ES-I3 (cell line): ENCODE measurements at regions not wholly inside any gene's neighbourhood (a gene's known extent, or its start where the extent isn't known, plus 50 kb on each side); places are given as distances from the start of the nearest gene placed in this dataset.
"Not testable (repeated sequence)": the region's sequence is repeated elsewhere in the genome, so short reads cannot be mapped to it uniquely, and the experiment has no call there.

Experiments
- H3K36me3 ChIP-seq: 2 replicates; pipeline ENCODE4 v1.6.1; 2013; ENCODE audit warnings: mild to moderate bottlenecking, low read length, control low read depth, moderate library complexity; ENCODE audit not compliant: insufficient read depth
- H3K4me1 ChIP-seq: 2 replicates; pipeline ENCODE4 v1.6.1; 2013; ENCODE audit warnings: mild to moderate bottlenecking, control low read depth, low read length; ENCODE audit not compliant: insufficient read depth
- H3K9ac ChIP-seq: 2 replicates; pipeline ENCODE4 v1.6.1; 2013; ENCODE audit warnings: low read depth, mild to moderate bottlenecking, low read length, moderate library complexity
- H3K9me3 ChIP-seq: 2 replicates; pipeline ENCODE4 v1.6.1; 2013; ENCODE audit warnings: mild to moderate bottlenecking, low read length, moderate library complexity; ENCODE audit not compliant: control insufficient read depth, insufficient read depth

GRCh38 chr2:228527197-228527881 lies 345.9 kb upstream of the SPHKAP start:
- Histone ChIP-seq H3K9ac (no peak overlapping the region), H3K36me3 (no peaks in the 10 kb centered on the region; the same call in 1 of the 2 replicates), H3K9me3 (peaks cover 9% of the 10 kb centered on the region; the same call in 1 of the 2 replicates), H3K4me1 (no peaks in the 10 kb centered on the region)

GRCh38 chr2:228526687-228527086 lies 345.2 kb upstream of the SPHKAP start:
- no peak overlapping the region for H3K9ac ChIP-seq
- peaks cover 5% of the 10 kb centered on the region; the same call in 1 of the 2 replicates for H3K9me3 ChIP-seq
- H3K4me1 ChIP-seq: no peaks in the 10 kb centered on the region
- H3K36me3 ChIP-seq: no peaks in the 10 kb centered on the region; the same call in 1 of the 2 replicates

GRCh38 chr2:228522977-228523376 lies 341.5 kb upstream of the SPHKAP start:
- no peaks in the 10 kb centered on the region; the same call in 1 of the 2 replicates for H3K36me3 ChIP-seq
- H3K4me1 ChIP-seq: no peaks in the 10 kb centered on the region
- H3K9ac ChIP-seq: no peak overlapping the region
- H3K9me3 ChIP-seq: no peaks in the 10 kb centered on the region

GRCh38 chr2:228522276-228522675 lies 340.8 kb upstream of the SPHKAP start:
- no peaks in the 10 kb centered on the region for H3K4me1 ChIP-seq
- no peak overlapping the region for H3K9ac ChIP-seq
- H3K36me3 ChIP-seq: no peaks in the 10 kb centered on the region; the same call in 1 of the 2 replicates
- no peaks in the 10 kb centered on the region for H3K9me3 ChIP-seq

GRCh38 chr2:228519561-228519960 lies 338.1 kb upstream of the SPHKAP start:
- H3K9ac ChIP-seq: no peak overlapping the region
- no peaks in the 10 kb centered on the region for H3K9me3 ChIP-seq
- peaks cover 7% of the 10 kb centered on the region; the same call in 1 of the 2 replicates for H3K4me1 ChIP-seq
- H3K36me3 ChIP-seq: no peaks in the 10 kb centered on the region; the same call in 1 of the 2 replicates

GRCh38 chr2:228516019-228516418 lies 334.5 kb upstream of the SPHKAP start:
- no peak overlapping the region for H3K9ac ChIP-seq
- peaks cover 7% of the 10 kb centered on the region; the same call in 1 of the 2 replicates for H3K4me1 ChIP-seq
- no peaks in the 10 kb centered on the region for H3K36me3 ChIP-seq
- no peaks in the 10 kb centered on the region for H3K9me3 ChIP-seq

GRCh38 chr2:228513480-228513879 lies 332.0 kb upstream of the SPHKAP start:
- H3K36me3 ChIP-seq, H3K9me3 ChIP-seq, H3K9ac ChIP-seq: not testable (repeated sequence)
- peaks cover 13% of the 10 kb centered on the region; the same call in 1 of the 2 replicates for H3K4me1 ChIP-seq

GRCh38 chr2:228509021-228509420 lies 327.5 kb upstream of the SPHKAP start:
- Histone ChIP-seq H3K36me3 (no peaks in the 10 kb centered on the region), H3K4me1 (peaks cover 34% of the 10 kb centered on the region; the same call in 1 of the 2 replicates), H3K9ac (no peak overlapping the region), H3K9me3 (no peaks in the 10 kb centered on the region)

GRCh38 chr2:228507870-228508269 lies 326.4 kb upstream of the SPHKAP start:
- Histone ChIP-seq H3K9me3 (no peaks in the 10 kb centered on the region), H3K36me3 (no peaks in the 10 kb centered on the region), H3K9ac (no peak overlapping the region), H3K4me1 (peaks cover 37% of the 10 kb centered on the region; the same call in 1 of the 2 replicates)

- Histone ChIP-seq H3K9me3 (no peaks in the 10 kb centered on the region), H3K9ac (no peak overlapping the region), H3K4me1 (peaks cover 37% of the 10 kb centered on the region; the same call in 1 of the 2 replicates), H3K36me3 (no peaks in the 10 kb centered on the region)
These were observed 325.8 kb upstream of the SPHKAP start for GRCh38 chr2:228507231-228507824.

GRCh38 chr2:228503731-228504130 lies 322.2 kb upstream of the SPHKAP start:
- Histone ChIP-seq H3K9ac (no peak overlapping the region), H3K4me1 (peaks cover 33% of the 10 kb centered on the region; the same call in 1 of the 2 replicates), H3K9me3 (no peaks in the 10 kb centered on the region), H3K36me3 (no peaks in the 10 kb centered on the region)

GRCh38 chr2:228493852-228494251 lies 312.4 kb upstream of the SPHKAP start:
- Histone ChIP-seq H3K9me3 (no peaks in the 10 kb centered on the region), H3K4me1 (no peaks in the 10 kb centered on the region), H3K9ac (no peak overlapping the region), H3K36me3 (no peaks in the 10 kb centered on the region)

- H3K9ac ChIP-seq: no peak overlapping the region
- no peaks in the 10 kb centered on the region for H3K36me3 ChIP-seq
- H3K9me3 ChIP-seq: no peaks in the 10 kb centered on the region
- no peaks in the 10 kb centered on the region for H3K4me1 ChIP-seq
These were observed 297.5 kb upstream of the SPHKAP start for GRCh38 chr2:228479014-228479413.

- Histone ChIP-seq H3K4me1 (no peaks in the 10 kb centered on the region), H3K9ac (no peak overlapping the region), H3K36me3 (no peaks in the 10 kb centered on the region), H3K9me3 (no peaks in the 10 kb centered on the region)
These were observed 293.0 kb upstream of the SPHKAP start for GRCh38 chr2:228474466-228474865.

GRCh38 chr2:228469721-228470120 lies 288.2 kb upstream of the SPHKAP start:
- Histone ChIP-seq H3K9ac (no peak overlapping the region), H3K4me1 (no peaks in the 10 kb centered on the region), H3K9me3 (no peaks in the 10 kb centered on the region; the same call in 1 of the 2 replicates), H3K36me3 (no peaks in the 10 kb centered on the region)
